Posterior vena cava (tissue), 2 donors: ENCODE measurements at regions not wholly inside any gene's neighbourhood (a gene's known extent, or its start where the extent isn't known, plus 50 kb on each side); places are given as distances from the start of the nearest gene placed in this dataset.
"Not testable (repeated sequence)": the region's sequence is repeated elsewhere in the genome, so short reads cannot be mapped to it uniquely, and the experiment has no call there.

Source experiments
- DNase-seq: peaks from one replicate; pipeline ENCODE4 v3.0.0-alpha.2; 2020; ENCODE audit warnings: low spot score
- intact Hi-C, 2 donors: fragments of 100-400 bp; cut with DNase I; formaldehyde crosslinking; loops; one replicate each; pipeline versions ENCODE4 v1.14.1 to v1.14.2; 2022 to 2023
- donor health status: DM: yes; HTN: yes; CAD: no.
- donor health status: DM: yes; HTN: yes; CAD: no.

DNA sequence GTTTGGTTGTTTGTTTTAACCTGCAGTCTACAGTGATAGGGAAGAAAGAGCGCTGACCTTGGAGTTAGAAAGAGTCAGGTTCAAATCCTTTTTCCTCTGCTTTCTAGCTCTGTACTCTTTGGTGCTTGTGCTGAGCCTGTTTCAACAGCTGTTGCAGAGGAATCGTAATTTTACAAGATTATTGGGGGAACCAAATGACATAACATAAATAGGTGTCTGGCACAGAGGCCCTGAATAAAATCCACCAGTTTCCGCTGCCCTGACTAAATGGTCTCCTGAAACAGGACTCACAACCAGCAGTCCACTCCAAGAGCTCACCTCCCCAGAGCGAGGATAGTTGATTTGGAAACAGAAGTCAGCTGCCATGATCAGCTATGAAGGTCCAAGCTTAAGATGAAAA, 125.0 kb upstream of the CDC42EP3 start:
- intact Hi-C loops = no loop called here
- DNase-seq = no peak

DNA sequence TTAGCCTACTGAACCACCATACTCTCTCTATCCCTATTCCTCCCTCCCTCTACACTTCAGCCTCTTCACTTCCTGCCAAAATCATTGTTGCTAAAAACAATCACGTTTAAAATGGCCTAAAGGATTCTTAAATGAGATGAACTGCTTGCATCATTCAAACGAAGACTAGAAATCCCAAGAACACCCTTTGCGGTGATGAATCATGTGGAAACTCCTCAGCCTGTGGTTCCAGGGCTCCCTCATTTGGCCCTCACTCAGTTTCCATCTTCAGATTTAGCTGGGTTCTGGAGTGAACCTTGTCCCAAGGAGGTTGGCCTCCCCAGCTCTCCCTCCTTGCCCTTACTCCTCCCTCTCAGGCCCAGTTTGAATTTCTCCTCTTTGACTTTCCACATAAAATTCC, 125.6 kb upstream of the CDC42EP3 start:
- intact Hi-C loops = no loop called here

DNA sequence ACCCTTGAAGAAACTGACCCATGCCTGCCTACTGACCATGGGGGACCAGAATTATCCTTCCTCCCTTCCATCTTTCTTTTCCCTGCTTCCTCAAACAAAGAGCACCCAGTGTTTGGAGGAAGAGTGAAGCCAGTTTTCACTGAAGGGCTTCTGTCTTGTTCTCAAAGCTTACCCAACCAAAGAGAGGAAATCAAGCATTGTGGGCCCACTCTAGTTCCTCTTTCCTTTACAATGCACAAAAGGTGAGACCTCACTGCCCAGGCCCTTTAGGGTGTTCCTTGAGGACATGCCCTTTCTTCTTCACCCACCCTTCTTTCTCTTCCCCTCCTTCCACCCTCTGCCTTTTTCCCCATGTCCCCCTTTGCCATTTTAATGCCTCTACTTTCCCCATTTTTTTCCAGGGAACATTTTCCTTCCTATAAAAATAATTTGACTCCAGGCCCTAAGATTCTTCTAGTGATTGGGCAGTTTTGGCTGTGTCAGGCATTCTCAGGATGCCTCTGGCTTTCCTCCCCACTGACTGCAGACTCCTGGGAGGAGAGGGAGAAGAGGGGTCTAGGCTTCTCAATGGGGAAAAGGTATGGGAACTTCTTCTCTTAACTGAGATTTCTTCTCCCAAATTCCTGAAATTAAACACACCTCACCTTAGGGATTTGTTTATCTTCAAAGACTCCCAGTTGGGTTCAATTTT, 126.6 kb upstream of the RMDN2 start:
- intact Hi-C loops = no loop called here
- DNase-seq = no peak

More for the DNA sequence above, 125.6 kb upstream of the CDC42EP3 start:
- no peak for DNase-seq

DNA sequence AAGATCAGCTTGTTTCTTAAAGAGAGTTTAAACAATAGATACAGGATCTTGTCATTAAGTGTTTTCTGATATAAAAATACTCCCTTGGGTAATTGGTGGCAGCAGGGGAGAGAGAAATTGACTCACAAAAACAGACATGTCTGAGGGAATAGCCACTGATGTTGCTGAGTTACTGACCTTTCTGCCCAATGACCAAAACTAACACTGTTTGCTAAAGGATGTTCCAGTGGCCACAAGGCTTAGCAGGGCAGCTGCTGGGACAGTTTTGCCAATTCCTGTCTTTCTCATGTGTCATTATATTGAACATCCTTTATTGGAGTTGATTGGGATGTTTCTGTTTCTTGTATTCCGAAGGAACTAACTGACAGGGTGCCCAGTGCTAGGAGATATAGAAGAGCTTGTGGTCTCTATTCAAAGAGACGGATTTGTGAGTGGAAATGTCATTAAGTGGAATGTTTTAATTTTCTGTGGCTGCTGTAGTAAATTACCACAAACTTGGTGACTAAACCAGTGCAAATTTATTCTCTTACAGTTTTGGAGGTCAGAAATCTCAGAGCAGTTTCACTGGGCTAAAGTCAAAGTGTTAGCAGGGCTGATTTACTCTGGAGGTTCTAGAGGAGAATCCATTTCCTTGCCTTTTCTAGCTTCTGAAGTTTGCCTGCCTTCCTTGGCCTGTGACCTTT, 124.8 kb upstream of the RMDN2 start:
- no peak for DNase-seq
- intact Hi-C loops = no loop called here

DNA sequence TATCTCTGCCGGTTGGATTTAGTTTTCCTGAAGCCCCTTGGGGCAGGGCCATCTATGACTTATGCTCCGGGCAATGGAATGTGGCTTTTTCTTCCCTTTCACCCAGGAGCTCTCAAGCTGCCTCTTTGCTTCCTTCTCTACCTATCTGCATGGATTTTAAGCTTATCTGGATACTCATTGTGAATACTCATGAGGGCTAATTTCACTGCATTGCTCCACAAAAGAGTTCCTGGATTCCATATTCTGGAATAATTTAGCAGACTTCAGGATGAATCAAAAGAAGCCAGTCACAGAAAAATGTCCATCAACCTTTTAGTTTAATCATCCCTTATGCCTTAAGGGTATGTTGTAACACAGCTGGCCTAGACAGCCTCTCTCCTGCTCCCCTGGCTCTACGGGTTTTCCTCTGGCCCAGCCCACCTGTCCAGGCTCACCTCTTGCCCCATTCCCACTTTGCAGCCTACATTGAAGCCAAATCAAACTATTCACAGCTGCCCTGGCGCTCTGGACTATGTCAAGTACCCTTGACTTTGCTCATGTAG, 122.8 kb upstream of the RMDN2 start:
- no peak for DNase-seq
- intact Hi-C loops = no loop called here

DNA sequence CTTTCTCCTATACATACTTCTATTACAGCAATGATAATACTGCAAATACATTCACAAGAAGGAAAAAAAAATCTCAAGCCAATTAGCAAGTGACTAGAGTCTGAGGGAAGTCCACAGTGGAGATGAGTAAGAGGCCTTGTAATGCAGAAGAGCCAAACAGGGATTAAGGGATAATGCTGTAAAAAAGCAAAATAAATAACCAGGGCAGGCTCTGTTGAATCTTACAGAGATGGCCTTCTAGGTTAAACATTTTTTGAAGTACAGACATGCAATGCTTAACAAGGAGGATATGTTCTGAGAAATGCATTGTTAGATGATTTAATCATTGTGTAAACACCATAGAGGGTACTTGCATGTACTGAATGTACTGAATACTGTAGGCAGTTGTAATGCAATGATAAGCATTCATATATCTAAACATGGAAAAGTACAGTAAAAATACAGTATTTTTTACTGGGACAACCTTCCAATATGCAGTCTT, 122.1 kb upstream of the RMDN2 start:
- intact Hi-C loops = no loop called here
- no peak for DNase-seq

DNA sequence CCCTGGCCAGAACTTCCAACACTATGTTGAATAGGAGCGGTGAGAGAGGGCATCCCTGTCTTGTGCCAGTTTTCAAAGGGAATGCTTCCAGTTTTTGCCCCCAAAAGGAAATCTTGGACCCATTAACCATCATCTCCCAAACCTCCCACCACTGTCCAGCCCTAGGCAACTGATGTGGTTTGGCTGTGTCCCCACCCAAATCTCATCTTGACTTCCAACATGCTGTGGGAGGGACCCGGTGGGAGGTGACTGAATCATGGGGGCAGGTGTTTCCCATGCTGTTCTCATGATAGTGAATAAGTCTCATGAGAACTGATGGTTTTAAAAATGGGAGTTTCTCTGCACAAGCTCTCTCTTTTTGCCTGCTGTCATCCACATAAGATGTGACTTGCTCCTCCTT, 119.1 kb upstream of the RMDN2 start:
- intact Hi-C loops = not testable (repeated sequence)

DNA sequence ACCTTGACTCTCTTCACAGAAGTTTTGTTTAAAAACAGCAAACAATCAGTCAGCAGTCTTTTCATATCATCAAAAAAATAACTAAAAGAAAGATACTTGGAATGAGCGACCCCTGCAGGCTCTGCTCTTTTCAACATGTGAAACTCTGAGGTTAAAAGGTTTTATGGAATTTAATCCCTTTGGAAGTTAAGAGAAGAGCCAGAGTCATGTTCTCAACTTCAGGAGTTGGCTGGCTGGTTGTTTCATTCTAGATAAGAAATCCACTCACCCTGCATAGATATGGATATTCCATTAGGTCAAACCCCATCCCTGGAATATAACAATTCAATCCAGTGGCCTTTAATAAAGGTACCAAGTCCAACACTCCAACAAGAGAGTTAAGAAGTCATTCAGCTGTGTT, 115.6 kb upstream of the RMDN2 start:
- no peak for DNase-seq
- intact Hi-C loops = no loop called here

More for the DNA sequence above, 119.1 kb upstream of the RMDN2 start:
- DNase-seq = not testable (repeated sequence)

DNA sequence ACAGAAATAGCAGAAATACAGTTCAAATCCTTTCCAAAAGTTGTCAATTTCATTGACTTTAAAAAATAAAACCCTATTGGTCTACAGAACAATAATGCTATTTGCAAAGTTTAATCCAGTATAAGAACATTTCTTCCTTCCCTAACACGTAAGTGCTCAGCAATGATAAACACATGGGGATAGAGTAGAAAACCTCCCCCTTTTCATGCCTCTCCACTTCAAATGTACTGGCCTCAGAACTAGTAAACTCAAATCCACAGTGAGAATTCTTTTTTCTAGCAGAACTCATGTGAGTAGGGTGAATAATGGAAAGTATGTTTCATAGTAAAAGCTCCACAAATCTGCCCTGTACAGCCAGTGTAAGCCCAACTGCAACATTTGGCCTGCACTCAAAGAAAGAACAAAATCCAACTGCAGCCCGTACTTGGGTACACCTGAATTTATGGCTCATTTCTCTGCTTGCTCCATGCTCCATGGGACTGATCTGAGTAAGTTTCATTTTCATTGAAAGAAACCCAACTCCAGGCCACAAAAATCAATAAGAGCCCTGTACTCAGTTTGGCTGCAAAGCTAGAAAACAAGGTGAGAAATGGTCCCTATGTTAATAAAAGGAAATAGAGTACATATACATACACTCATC, 115.0 kb upstream of the RMDN2 start:
- DNase-seq = no peak
- intact Hi-C loops = no loop called here

DNA sequence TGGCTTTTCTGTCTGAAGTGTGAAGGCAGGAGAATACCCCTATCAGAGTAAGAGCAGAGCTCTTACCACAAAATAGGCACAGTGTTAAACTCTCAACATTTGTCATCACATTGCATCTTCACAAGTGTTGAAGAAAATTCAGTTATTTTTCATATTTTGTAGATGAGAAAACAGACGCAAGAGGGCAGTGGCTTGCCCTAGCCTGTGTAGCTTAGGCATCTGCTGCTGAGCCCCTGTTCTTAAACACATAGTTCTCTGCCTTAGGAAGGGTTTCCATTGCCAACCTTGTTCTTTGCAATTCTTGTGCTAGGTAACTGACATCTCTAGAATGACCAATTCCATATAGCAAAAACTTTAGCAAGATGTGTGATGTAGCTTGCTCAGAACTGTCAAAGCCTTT, 112.7 kb upstream of the RMDN2 start:
- intact Hi-C loops = no loop called here
- no peak for DNase-seq

DNA sequence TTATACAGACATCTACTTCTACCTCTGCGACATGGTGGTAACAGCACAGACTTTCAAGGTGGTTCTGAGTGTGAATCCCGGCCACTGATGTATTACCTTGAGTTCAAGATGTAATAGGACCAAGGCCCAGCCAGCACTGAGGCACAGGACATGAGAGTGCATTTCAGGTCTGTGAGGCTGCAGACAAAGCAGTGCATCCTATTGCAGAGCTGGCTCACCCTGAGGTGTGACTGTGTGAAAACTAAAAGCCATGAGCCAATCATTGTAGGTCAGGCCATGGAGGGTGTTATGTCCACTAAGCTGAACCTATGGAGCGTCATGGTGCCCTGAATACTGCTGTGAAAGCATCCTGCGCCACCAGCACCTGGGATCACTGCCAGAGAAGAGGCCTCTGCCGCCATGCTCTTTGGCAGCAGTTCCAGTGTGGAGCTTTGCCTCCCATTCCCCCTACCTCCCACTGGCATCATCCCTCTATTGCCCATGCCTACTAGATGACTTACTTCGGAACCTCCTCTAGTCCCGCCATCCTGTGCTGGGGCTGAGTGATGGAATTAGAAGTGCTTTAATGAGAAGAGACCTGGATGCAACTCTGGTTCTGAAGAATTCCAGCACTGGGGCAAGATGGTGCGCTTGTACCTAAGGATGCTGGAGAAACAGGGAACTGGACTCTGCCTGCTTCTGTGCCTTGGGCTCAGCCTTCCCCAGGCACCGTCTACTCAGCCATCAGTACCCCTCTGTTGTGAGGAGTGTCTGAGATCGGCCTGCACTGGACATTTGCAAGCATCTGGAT, 112.0 kb upstream of the RMDN2 start:
- intact Hi-C loops = no loop called here
- no peak for DNase-seq

DNA sequence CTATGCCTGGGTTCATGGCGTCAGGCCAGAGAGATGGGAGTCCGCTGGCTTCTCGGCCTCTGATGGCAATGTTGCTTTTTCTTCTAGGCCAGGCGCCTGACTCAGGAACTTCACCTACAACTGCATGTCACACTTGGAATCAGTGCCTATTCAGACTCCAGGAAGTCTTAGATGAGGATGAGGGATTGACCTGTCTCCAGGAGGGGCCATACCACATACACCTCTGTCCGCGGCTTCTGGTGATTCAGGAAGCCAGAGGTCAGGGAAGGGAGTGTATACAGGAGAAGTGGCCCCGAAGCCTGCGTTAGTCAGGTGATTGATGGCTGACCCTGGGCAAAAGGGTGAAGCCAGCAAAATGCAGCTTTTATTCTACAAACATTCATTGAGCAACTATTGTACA, 109.1 kb upstream of the RMDN2 start:
- no peak for DNase-seq

DNA sequence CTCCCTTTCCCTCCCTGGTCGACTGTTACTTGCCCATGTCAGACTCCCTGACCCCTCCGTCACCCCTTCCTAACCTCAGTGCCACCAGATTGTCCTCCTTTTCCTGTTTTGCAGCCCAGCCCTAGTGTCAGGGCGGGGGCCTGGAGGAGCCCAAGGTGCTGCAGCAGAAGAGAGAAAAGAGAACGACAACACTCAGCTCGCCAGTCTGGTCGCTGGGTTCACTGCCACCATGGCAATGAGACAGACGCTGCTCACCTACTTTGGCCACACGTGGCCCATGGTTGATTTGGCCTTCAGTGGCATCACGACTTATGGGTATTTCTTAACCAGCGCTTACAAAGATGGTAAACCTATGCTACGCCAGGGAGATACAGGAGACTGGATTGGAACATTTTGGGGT, 108.4 kb upstream of the RMDN2 start:
- DNase-seq = no peak
- intact Hi-C loops = no loop called here

More for the DNA sequence above, 109.1 kb upstream of the RMDN2 start:
- intact Hi-C loops = no loop called here

DNA sequence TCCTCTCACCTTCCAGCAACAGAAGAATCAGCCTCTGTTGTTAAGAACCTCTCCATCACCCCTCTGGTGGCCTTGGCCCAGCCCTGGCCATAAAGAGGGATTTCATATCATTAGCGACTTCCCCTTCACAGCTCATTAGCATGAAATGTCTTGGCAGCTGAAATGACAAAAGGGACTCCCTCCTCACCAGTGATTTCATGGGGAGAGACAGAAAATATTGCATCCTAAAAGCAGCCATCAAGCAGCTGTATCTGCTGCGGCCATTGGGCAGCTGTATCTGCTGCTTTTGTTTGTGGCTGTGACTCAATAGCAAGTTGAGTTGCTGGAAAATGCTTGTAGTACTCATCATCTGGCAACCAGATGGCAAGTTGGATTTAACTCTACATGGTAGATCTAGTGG, 105.9 kb upstream of the RMDN2 start:
- no peak for DNase-seq
- intact Hi-C loops = no loop called here

DNA sequence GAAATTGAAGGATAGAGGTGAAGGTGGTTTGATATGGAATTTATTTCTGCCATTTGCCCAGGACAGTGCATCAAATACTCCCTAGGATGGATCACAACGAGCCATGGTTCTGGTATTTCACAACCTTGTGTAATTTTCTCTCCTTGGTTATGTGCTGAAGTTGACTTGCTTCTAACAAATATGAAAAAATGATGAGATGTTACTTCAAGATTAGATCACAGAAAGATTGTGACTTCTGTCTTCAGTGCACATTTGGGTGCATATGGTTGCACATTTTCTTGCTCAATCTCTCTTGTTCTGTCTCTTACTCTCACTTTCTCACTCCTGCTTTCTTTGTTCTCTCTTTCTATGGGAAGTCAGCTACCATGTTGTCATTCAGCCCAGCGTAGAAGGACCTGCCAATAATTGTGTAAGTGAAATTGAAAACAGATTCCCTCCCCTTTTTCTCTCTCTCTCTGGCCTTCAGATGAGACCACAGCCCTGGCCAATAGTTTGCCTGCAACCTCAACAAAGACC, 104.6 kb upstream of the RMDN2 start:
- intact Hi-C loops = loop anchor here in 1 of 2 donors (10.0 kb wide), 1 partner anchor 46 kb away; no protein-coding TSS in a partner anchor
- no peak for DNase-seq

DNA sequence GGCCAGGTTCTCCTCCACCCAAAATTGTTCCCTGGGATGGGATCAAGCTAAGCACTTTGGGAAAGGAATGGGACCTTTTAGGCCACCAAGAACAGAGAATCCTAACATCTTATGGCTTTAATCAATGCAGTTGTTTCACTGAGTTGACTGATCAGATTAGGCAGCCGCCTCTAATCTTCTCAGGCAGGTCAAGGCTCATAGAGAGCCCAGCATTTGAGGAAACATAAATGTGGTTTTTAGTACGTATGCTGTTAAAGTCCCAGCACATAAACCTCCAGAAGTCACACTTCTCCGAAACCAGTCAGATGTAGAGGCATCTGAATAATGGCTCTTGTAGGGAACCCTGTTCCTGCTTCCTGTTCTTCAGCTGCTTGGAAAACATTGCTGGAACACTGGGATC, 99.5 kb upstream of the RMDN2 start:
- DNase-seq = no peak
- intact Hi-C loops = loop anchor here in 1 of 2 donors (10.0 kb wide), 1 partner anchor 51 kb away; no protein-coding TSS in a partner anchor

DNA sequence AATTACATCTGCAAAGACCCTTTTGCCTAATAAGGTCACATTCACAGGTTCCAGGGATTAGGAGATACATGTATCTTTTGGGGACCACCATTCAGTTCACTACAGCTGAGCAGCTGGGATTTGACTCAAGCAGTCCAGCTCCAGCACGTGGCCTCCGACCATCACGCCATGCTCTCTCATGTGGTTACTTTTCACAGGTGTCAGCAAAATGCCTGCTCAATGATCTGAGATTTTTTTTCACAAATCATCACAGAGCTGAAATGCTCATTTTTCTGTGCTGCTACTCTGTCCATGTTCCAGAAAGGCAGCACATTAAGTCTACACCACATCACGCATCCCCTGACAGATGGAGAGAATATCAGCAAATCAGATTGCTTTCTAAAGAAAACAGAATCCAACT, 98.5 kb upstream of the RMDN2 start:
- intact Hi-C loops = loop anchor here in 1 of 2 donors (10.0 kb wide), 1 partner anchor 52 kb away; no protein-coding TSS in a partner anchor

DNA sequence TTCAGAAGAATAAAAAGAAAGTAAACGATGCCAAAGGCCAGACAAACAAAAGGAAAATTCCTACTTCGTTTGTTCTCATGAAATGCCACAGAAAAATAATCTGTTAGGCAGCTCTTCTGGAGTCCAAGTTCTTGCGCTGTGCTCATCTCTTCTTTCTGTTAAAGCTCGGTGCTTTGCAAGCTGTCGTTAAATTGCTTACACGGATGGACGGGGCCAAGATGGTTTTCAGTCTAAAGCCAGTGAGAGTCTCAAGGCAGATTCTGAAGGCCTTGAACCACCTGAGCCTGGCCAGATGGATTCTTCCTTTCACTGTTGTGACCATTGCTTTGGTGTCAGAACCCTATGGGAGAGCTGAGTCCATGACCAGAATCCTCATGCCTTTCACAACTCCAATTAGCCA, 97.6 kb upstream of the RMDN2 start:
- intact Hi-C loops = loop anchor here in 1 of 2 donors (10.0 kb wide), 1 partner anchor 53 kb away; no protein-coding TSS in a partner anchor
- DNase-seq = no peak

More for the DNA sequence above, 98.5 kb upstream of the RMDN2 start:
- no peak for DNase-seq
